ENCODE measurements at regions not wholly inside any gene's neighbourhood (a gene's known extent, or its start where the extent isn't known, plus 50 kb on each side); places are given as distances from the start of the nearest gene placed in this dataset.

GRCh38 chr17:77889135-77889505 lies 69.4 kb upstream of the TNRC6C start:
- TF ChIP-seq ZFX (IDR thresholded peaks at IDR 0.05; ENCODE audit: borderline replicate concordance) (no peak), CTCF (IDR thresholded peaks at IDR 0.05) (no peak)
- H3K27ac ChIP-seq = no peak overlapping the region

- TF ChIP-seq ZFX (IDR thresholded peaks at IDR 0.05; ENCODE audit: borderline replicate concordance) = no peak
- TF ChIP-seq CTCF (IDR thresholded peaks at IDR 0.05) = no peak
These were observed 68.4 kb upstream of the TNRC6C start for GRCh38 chr17:77889866-77890760.

GRCh38 chr17:77890771-77891170 lies 67.7 kb upstream of the TNRC6C start:
- H3K27ac ChIP-seq = no peak overlapping the region

More at GRCh38 chr17:77889866-77890760, 68.4 kb upstream of the TNRC6C start:
- H3K27ac ChIP-seq = no peak overlapping the region

GRCh38 chr17:77891602-77892001 lies 66.9 kb upstream of the TNRC6C start:
- no peak overlapping the region for H3K27ac ChIP-seq
- no peak for TF ChIP-seq ZFX (IDR thresholded peaks at IDR 0.05; ENCODE audit: borderline replicate concordance)
- no peak for TF ChIP-seq CTCF (IDR thresholded peaks at IDR 0.05)

More at GRCh38 chr17:77890771-77891170, 67.7 kb upstream of the TNRC6C start:
- TF ChIP-seq ZFX (IDR thresholded peaks at IDR 0.05; ENCODE audit: borderline replicate concordance) = no peak
- no peak for TF ChIP-seq CTCF (IDR thresholded peaks at IDR 0.05)

GRCh38 chr17:77892031-77892430 lies 66.5 kb upstream of the TNRC6C start:
- TF ChIP-seq CTCF (IDR thresholded peaks at IDR 0.05) (no peak), ZFX (IDR thresholded peaks at IDR 0.05; ENCODE audit: borderline replicate concordance) (no peak)
- no peak overlapping the region for H3K27ac ChIP-seq

GRCh38 chr17:77892469-77893143 lies 65.9 kb upstream of the TNRC6C start:
- H3K27ac ChIP-seq = no peak overlapping the region
- peak; percentile 61 for TF ChIP-seq CTCF (IDR thresholded peaks at IDR 0.05)
- no peak for TF ChIP-seq ZFX (IDR thresholded peaks at IDR 0.05; ENCODE audit: borderline replicate concordance)

Measured in 22Rv1 (cell line).